Endodermal cell (in vitro differentiated cells): ENCODE measurements at regions not wholly inside any gene's neighbourhood (a gene's known extent, or its start where the extent isn't known, plus 50 kb on each side); places are given as distances from the start of the nearest gene placed in this dataset.

Experiments
- DNase-seq: peaks from one replicate; pipeline ENCODE4 v3.0.0-alpha.2; 2017
- H3K27ac ChIP-seq: 2 replicates; pipeline ENCODE4 v1.5.1; 2013; ENCODE audit warnings: mild to moderate bottlenecking, low read depth, low read length, moderate library complexity
- H3K27me3 ChIP-seq: 2 replicates; pipeline ENCODE4 v1.6.1; 2013; ENCODE audit warnings: mild to moderate bottlenecking, low read length, moderate library complexity; ENCODE audit not compliant: insufficient read depth, control insufficient read depth, poor library complexity, severe bottlenecking
- H3K36me3 ChIP-seq: 2 replicates; pipeline ENCODE4 v1.7.0; 2013; ENCODE audit warnings: mild to moderate bottlenecking, low read length, moderate library complexity; ENCODE audit not compliant: control insufficient read depth, insufficient read depth
- H3K4me1 ChIP-seq: one replicate; pipeline ENCODE4 v1.7.0; 2013; ENCODE audit warnings: low read length; ENCODE audit not compliant: control insufficient read depth, insufficient read depth
- H3K4me3 ChIP-seq: 2 replicates; pipeline ENCODE4 v1.5.1; 2013; ENCODE audit warnings: mild to moderate bottlenecking, low read length, moderate library complexity
- H3K9ac ChIP-seq: 2 replicates; pipeline ENCODE4 v1.6.1; 2013; ENCODE audit warnings: mild to moderate bottlenecking, low read length, moderate library complexity; ENCODE audit not compliant: poor library complexity, severe bottlenecking; ENCODE audit errors: extremely low read depth
- H3K9me3 ChIP-seq: 2 replicates; pipeline ENCODE4 v1.6.1; 2013; ENCODE audit warnings: mild to moderate bottlenecking, low read length, moderate library complexity; ENCODE audit not compliant: control insufficient read depth
- H3K27ac Mint-ChIP-seq: 2 replicates; pipeline ENCODE4 v1.8.0; 2020; ENCODE audit warnings: mixed read lengths
- H3K27me3 Mint-ChIP-seq: 2 replicates; pipeline ENCODE4 v1.8.0; 2021; ENCODE audit warnings: mild to moderate bottlenecking, mixed read lengths; ENCODE audit not compliant: insufficient read depth
- H3K36me3 Mint-ChIP-seq: 2 replicates; pipeline ENCODE4 v1.8.0; 2020; ENCODE audit warnings: low read depth, mixed read lengths
- H3K4me1 Mint-ChIP-seq: 2 replicates; pipeline ENCODE4 v1.8.0; 2020; ENCODE audit warnings: mixed read lengths
- H3K4me3 Mint-ChIP-seq: 2 replicates; pipeline ENCODE4 v1.8.0; 2020; ENCODE audit warnings: mild to moderate bottlenecking, moderate library complexity, mixed read lengths
- H3K9me3 Mint-ChIP-seq: 2 replicates; pipeline ENCODE4 v1.8.0; 2020; ENCODE audit warnings: mild to moderate bottlenecking, mixed read lengths
- CTCF ChIP-seq: fragments of 200-600 bp; sonication (generic); conservative IDR thresholded peaks from 2 replicates; pipeline ENCODE4 v1.5.0; 2021; ENCODE audit warnings: antibody characterized with exemption, mild to moderate bottlenecking
- WGBS, 2 experiments: methylation state at CpG; one replicate each; pipeline versions ENCODE4 v1.1.5 to v1.1.7; 2013; ENCODE audit warnings: missing lambda C conversion rate in 2 of 2, mixed read lengths in 1 of 2; ENCODE audit not compliant: insufficient coverage in 1 of 2, insufficient read length in 1 of 2; 5-methylcytosine and 5-hydroxymethylcytosine counted together

GRCh38 chr22:48069256-48069655 is 1306.8 kb downstream of the TBC1D22A start:
- H3K27ac Mint-ChIP-seq, result no peak overlapping the region
- H3K36me3 Mint-ChIP-seq, result no peaks in the 10 kb centered on the region
- Histone ChIP-seq H3K27me3 (no peaks in the 10 kb centered on the region), H3K36me3 (no peaks in the 10 kb centered on the region), H3K27ac (no peak overlapping the region), H3K4me1 (no peaks in the 10 kb centered on the region), H3K9me3 (peaks cover 9% of the 10 kb centered on the region), H3K9ac (no peak overlapping the region), H3K4me3 (no peak overlapping the region)
- no peak overlapping the region for H3K4me3 Mint-ChIP-seq
- no peak for TF ChIP-seq CTCF
- 88 to 92% methylated on average over 2 of the region's 2 CpGs for WGBS, 2 experiments
- peaks cover 6% of the 10 kb centered on the region for H3K9me3 Mint-ChIP-seq
- peaks cover 3% of the 10 kb centered on the region for H3K27me3 Mint-ChIP-seq
- DNase-seq, result no peak
- H3K4me1 Mint-ChIP-seq, result peaks cover 4% of the 10 kb centered on the region

- peaks cover 9% of the 10 kb centered on the region for H3K9me3 ChIP-seq
- H3K4me3 ChIP-seq, result no peak overlapping the region
- TF ChIP-seq CTCF, result no peak
- H3K27ac Mint-ChIP-seq, result no peak overlapping the region
- no peak overlapping the region for H3K9ac ChIP-seq
- H3K4me1 ChIP-seq, result no peaks in the 10 kb centered on the region
- WGBS, 2 experiments, result 95% methylated on average over 13 to 18 of the region's 18 CpGs
- peaks cover 6% of the 10 kb centered on the region for H3K9me3 Mint-ChIP-seq
- H3K27me3 ChIP-seq, result no peaks in the 10 kb centered on the region
- H3K4me1 Mint-ChIP-seq, result peaks cover 4% of the 10 kb centered on the region
- no peak overlapping the region for H3K27ac ChIP-seq
- peaks cover 3% of the 10 kb centered on the region for H3K27me3 Mint-ChIP-seq
- H3K36me3 ChIP-seq, result no peaks in the 10 kb centered on the region
- H3K36me3 Mint-ChIP-seq, result no peaks in the 10 kb centered on the region
- DNase-seq, result no peak
- H3K4me3 Mint-ChIP-seq, result no peak overlapping the region
These were observed 1306.0 kb downstream of the TBC1D22A start for GRCh38 chr22:48068323-48068885.

GRCh38 chr22:48065892-48066291 is 1303.4 kb downstream of the TBC1D22A start:
- WGBS, 2 experiments, result 95 to 100% methylated on average over 2 to 7 of the region's 7 CpGs
- H3K4me3 Mint-ChIP-seq, result no peak overlapping the region
- no peaks in the 10 kb centered on the region for H3K27me3 ChIP-seq
- H3K4me3 ChIP-seq, result no peak overlapping the region
- H3K27ac Mint-ChIP-seq, result no peak overlapping the region
- DNase-seq, result no peak
- no peaks in the 10 kb centered on the region for H3K36me3 Mint-ChIP-seq
- TF ChIP-seq CTCF, result no peak
- H3K9me3 Mint-ChIP-seq, result peaks cover 6% of the 10 kb centered on the region
- no peak overlapping the region for H3K27ac ChIP-seq
- no peaks in the 10 kb centered on the region for H3K4me1 Mint-ChIP-seq
- H3K36me3 ChIP-seq, result no peaks in the 10 kb centered on the region
- H3K27me3 Mint-ChIP-seq, result peaks cover 3% of the 10 kb centered on the region
- H3K9me3 ChIP-seq, result peaks cover 9% of the 10 kb centered on the region
- no peaks in the 10 kb centered on the region for H3K4me1 ChIP-seq
- no peak overlapping the region for H3K9ac ChIP-seq
